ENCODE measurements at regions not wholly inside any gene's neighbourhood (a gene's known extent, or its start where the extent isn't known, plus 50 kb on each side); places are given as distances from the start of the nearest gene placed in this dataset.

DNA sequence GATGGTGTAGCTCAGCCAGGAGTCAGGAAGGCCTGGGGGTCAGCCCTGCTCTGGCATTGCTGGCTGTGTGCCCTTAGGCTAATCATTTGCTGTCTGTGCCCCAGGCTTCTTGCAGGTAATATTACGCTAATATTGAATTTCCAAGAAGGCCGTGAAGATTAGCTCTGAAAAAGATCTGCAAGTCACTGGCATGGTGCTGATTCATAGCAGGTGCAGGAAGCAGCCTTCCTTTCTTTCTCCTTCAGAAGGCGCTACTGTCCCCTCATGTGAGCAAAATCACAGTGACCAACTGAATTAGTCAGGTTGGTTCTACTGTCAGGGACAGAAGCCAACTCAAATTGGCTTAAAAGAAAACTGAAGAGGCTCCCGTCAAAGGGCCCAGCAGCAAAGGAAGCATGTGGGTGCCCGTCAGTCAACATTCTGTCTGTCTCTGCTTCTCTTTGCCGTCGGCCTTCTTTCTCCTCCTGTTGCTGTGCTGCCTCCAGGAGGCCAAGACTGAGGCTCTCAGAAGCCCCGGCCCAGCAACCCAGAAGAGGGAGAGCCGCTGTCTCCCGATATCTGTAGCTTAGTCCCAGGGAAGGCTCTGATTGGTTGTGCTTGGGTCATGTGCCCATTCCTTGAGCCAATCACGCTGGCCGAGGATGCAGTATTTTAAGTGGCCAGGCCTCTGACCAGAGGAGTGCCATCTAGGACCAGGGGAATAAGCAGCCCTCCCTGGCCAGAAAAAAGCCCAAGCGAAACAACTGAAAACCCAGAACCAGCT is 67.8 kb upstream of the NEURL1B start:
- Histone ChIP-seq H3K4me3 (no peak overlapping the region), H3K36me3 (no peaks in the 10 kb centered on the region), H3K9me3 (no peaks in the 10 kb centered on the region), H3K4me1 (no peaks in the 10 kb centered on the region), H3K27ac (peak overlapping the region in 1 of 2 donors; percentile 45), H3K27me3 (no peaks in the 10 kb centered on the region)
- intact Hi-C loops (cut with DNase I; ENCODE audit: low total_unique reads), result loop anchor here (10.0 kb wide), 1 partner anchor 68 kb away; no protein-coding TSS in a partner anchor
- TF ChIP-seq POLR2A (IDR thresholded peaks at IDR 0.05), result no peak
- TF ChIP-seq, protein P1, sequence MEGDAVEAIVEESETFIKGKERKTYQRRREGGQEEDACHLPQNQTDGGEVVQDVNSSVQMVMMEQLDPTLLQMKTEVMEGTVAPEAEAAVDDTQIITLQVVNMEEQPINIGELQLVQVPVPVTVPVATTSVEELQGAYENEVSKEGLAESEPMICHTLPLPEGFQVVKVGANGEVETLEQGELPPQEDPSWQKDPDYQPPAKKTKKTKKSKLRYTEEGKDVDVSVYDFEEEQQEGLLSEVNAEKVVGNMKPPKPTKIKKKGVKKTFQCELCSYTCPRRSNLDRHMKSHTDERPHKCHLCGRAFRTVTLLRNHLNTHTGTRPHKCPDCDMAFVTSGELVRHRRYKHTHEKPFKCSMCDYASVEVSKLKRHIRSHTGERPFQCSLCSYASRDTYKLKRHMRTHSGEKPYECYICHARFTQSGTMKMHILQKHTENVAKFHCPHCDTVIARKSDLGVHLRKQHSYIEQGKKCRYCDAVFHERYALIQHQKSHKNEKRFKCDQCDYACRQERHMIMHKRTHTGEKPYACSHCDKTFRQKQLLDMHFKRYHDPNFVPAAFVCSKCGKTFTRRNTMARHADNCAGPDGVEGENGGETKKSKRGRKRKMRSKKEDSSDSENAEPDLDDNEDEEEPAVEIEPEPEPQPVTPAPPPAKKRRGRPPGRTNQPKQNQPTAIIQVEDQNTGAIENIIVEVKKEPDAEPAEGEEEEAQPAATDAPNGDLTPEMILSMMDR (IDR thresholded peaks at IDR 0.05), result no peak
- DNase-seq, result no peak

DNA sequence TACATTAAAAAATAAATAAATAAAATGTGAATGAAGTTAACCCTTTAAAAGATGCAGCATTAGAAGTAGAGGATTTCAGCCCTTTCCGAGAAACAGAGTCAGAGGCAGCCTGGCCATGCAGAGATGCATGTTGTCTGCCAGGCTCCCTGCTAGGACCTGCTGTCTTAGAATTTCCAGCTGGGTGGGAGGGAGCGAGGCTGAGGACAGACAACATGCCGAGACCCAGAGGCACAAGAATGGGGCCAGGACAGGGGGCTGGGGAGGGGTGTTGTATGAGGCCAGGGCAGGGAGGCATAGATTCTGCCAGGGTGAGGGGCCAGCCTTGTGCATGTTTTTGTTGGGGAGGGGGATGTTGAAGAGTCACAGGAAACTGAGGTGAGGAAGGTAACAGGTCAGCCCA is 68.6 kb upstream of the NEURL1B start:
- Histone ChIP-seq H3K9me3 (no peaks in the 10 kb centered on the region), H3K4me1 (no peaks in the 10 kb centered on the region), H3K27me3 (no peaks in the 10 kb centered on the region), H3K36me3 (no peaks in the 10 kb centered on the region), H3K4me3 (no peak overlapping the region), H3K27ac (peak overlapping the region in 1 of 2 donors; percentile 45)
- no peak for TF ChIP-seq POLR2A (IDR thresholded peaks at IDR 0.05)
- TF ChIP-seq, protein P1 (IDR thresholded peaks at IDR 0.05), result no peak
- intact Hi-C loops (cut with DNase I; ENCODE audit: low total_unique reads), result loop anchor here (10.0 kb wide), 1 partner anchor 68 kb away; no protein-coding TSS in a partner anchor
- no peak for DNase-seq

DNA sequence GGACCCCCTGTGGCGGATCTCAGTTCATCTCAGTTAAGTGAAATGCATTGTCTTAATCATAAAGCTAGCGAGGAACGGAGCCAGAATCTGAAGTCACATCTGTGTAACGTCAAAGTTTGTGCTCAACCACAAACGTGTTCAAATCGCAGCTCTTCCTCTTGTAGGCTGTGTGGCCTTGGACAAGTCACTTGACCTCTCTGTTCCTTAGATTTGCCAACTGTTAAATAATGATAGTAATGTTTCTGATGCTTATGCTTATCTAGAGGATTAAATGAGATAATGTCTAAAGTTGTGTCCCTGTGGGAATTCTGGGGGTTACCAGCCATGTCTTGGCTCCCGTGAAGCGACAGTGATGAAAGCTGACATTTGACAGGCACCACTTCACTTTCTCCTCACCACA is 69.2 kb upstream of the NEURL1B start:
- TF ChIP-seq POLR2A (IDR thresholded peaks at IDR 0.05), result no peak
- TF ChIP-seq, protein P1 (IDR thresholded peaks at IDR 0.05), result no peak
- H3K27ac ChIP-seq, result no peak overlapping the region
- intact Hi-C loops (cut with DNase I; ENCODE audit: low total_unique reads), result loop anchor here (10.0 kb wide), 1 partner anchor 67 kb away; no protein-coding TSS in a partner anchor
- no peaks in the 10 kb centered on the region for H3K36me3 ChIP-seq
- no peak for DNase-seq
- H3K4me1 ChIP-seq, result no peaks in the 10 kb centered on the region
- H3K4me3 ChIP-seq, result no peak overlapping the region
- H3K27me3 ChIP-seq, result no peaks in the 10 kb centered on the region
- no peaks in the 10 kb centered on the region for H3K9me3 ChIP-seq

DNA sequence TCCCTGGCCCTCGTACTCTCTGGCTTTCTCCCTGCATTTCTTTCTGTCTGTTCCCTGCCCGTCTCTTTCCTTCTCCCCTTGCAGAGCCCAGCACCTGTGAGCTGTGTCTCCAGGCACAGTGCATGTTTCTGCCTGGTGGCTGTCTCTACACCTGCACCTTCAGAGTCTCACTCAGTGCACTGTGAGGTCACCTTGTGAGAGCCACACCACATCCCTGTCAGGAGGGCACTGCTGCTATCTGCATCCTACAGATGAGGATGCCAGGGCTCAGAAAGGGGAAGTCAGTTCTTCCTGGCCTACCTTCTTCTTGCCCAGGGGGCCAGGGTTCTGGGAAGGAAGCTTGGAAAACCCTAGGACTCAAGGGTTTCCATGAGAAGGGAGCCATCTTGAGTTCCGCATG is 69.7 kb upstream of the NEURL1B start:
- TF ChIP-seq, protein P1 (IDR thresholded peaks at IDR 0.05), result no peak
- TF ChIP-seq POLR2A (IDR thresholded peaks at IDR 0.05), result no peak
- Histone ChIP-seq H3K36me3 (no peaks in the 10 kb centered on the region), H3K4me3 (no peak overlapping the region), H3K27me3 (no peaks in the 10 kb centered on the region), H3K4me1 (no peaks in the 10 kb centered on the region), H3K9me3 (no peaks in the 10 kb centered on the region), H3K27ac (peak overlapping the region in 1 of 2 donors; percentile 61)
- intact Hi-C loops (cut with DNase I; ENCODE audit: low total_unique reads), result loop anchor here (10.0 kb wide), 1 partner anchor 67 kb away; no protein-coding TSS in a partner anchor
- no peak for DNase-seq

DNA sequence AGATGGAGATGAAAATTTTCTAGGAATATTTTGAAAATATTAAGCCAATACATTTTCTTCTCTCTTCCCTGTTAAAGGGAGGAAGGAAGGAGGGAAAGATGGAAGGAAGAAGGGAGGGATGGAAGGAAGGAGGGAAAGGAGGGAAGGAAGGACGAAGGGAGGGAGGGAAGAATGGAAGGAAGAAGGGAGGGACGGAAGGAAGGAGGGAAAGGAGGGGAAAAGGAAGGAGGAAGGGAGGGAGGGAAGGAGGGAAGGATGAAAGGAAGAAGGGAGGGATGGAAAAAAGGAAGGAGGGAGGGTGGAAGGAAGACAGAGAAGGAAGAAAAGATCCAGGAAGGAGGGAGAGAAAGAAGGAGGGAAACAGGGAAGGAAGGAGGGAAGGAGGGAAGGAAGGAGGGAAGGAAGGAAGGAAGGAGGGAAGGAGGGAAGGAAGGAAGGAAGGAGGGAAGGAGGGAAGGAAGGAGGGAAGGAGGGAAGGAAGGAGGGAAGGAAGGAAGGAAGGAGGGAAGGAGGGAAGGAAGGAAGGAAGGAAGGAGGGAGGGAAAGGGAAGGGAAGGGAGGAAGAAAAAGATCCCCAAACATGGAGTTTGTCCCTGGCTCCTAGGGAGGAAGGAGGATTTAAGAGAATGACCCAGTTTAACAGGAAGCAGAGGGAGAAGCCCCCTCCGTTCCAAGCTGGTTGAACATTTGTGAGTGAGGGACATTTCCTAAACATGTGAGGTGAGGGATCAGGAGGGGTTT is 70.3 kb upstream of the NEURL1B start:
- intact Hi-C loops (cut with DNase I; ENCODE audit: low total_unique reads), result loop anchor here (10.0 kb wide), 1 partner anchor 66 kb away; no protein-coding TSS in a partner anchor
- Histone ChIP-seq H3K4me1 (no peaks in the 10 kb centered on the region), H3K4me3 (no peak overlapping the region), H3K27ac (peak overlapping the region; percentile 9 to 61), H3K9me3 (no peaks in the 10 kb centered on the region), H3K27me3 (no peaks in the 10 kb centered on the region), H3K36me3 (no peaks in the 10 kb centered on the region)
- TF ChIP-seq, protein P1 (IDR thresholded peaks at IDR 0.05), result no peak
- no peak for TF ChIP-seq POLR2A (IDR thresholded peaks at IDR 0.05)
- no peak for DNase-seq
